ENCODE measurements at regions not wholly inside any gene's neighbourhood (a gene's known extent, or its start where the extent isn't known, plus 50 kb on each side); places are given as distances from the start of the nearest gene placed in this dataset.

DNA sequence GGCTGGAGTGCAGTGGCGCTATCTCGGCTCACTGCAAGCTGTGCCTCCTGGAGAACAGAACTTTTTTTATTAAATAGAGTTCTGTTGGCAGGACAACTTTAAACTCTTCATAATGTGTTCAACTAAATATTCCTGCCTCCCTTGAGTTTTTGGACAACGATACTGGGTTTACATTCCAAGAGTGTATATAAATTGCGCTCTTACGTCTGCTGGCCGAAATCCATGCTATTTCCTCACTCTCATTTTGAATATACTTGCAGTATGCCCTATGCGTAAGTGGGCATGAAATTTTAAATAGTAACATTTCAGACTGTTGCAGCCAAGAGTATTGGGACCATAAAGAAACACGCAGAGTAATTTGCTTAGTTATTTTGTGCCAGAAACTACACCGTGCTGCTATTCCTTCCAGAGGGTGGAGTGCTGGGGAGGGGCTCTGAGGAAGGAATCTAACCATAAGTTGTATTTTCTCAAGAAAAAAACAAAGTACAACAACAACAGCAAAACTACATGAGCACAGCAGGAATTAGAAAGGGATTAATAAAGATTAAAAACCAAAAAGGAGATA, 480.0 kb downstream of the NLGN4X start:
- intact Hi-C loops (cut with DNase I) = no loop called here
- TF ChIP-seq POLR2AphosphoS5 (IDR thresholded peaks at IDR 0.05) = no peak
- TF ChIP-seq EP300 (IDR thresholded peaks at IDR 0.05) = no peak
- TF ChIP-seq, protein P1, sequence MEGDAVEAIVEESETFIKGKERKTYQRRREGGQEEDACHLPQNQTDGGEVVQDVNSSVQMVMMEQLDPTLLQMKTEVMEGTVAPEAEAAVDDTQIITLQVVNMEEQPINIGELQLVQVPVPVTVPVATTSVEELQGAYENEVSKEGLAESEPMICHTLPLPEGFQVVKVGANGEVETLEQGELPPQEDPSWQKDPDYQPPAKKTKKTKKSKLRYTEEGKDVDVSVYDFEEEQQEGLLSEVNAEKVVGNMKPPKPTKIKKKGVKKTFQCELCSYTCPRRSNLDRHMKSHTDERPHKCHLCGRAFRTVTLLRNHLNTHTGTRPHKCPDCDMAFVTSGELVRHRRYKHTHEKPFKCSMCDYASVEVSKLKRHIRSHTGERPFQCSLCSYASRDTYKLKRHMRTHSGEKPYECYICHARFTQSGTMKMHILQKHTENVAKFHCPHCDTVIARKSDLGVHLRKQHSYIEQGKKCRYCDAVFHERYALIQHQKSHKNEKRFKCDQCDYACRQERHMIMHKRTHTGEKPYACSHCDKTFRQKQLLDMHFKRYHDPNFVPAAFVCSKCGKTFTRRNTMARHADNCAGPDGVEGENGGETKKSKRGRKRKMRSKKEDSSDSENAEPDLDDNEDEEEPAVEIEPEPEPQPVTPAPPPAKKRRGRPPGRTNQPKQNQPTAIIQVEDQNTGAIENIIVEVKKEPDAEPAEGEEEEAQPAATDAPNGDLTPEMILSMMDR (IDR thresholded peaks at IDR 0.05) = no peak
- TF ChIP-seq POLR2A (IDR thresholded peaks at IDR 0.05) = no peak
- no peak for DNase-seq
- Histone ChIP-seq H3K4me3 (no peak overlapping the region), H3K27ac (no peak overlapping the region), H3K4me1 (no peaks in the 10 kb centered on the region), H3K36me3 (no peaks in the 10 kb centered on the region), H3K9me3 (no peaks in the 10 kb centered on the region), H3K27me3 (no peaks in the 10 kb centered on the region)
- 75 to 86% methylated on average over 9 of the region's 9 CpGs for WGBS, 2 donors

DNA sequence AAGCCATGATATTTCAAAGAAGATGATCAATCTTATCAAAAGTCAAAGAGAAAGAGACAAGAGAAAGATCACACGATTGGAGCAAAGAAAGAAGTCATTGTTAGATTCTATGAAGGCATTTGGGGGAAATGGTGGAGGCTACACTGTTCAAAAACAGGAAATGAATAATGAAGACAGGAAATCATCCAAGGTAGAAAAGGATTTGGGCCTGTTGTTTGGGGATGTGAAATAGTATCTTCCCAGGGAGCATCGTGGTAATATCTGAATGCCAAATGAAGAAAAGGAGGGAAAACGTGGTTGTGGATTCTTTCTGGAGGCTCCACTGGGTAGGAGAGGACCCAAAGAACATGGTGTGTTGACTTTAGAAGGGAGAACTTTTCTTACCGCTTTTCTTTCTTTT, 482.4 kb downstream of the NLGN4X start:
- no peak for TF ChIP-seq POLR2AphosphoS5 (IDR thresholded peaks at IDR 0.05)
- TF ChIP-seq EP300 (IDR thresholded peaks at IDR 0.05) = no peak
- TF ChIP-seq, protein P1 (IDR thresholded peaks at IDR 0.05) = no peak
- no peak for TF ChIP-seq POLR2A (IDR thresholded peaks at IDR 0.05)
- Histone ChIP-seq H3K36me3 (no peaks in the 10 kb centered on the region), H3K4me3 (no peak overlapping the region), H3K9me3 (no peaks in the 10 kb centered on the region), H3K27ac (no peak overlapping the region), H3K27me3 (no peaks in the 10 kb centered on the region), H3K4me1 (no peaks in the 10 kb centered on the region)
- 61 to 73% methylated on average over 4 of the region's 4 CpGs for WGBS, 2 donors
- DNase-seq = no peak
- intact Hi-C loops (cut with DNase I) = no loop called here

DNA sequence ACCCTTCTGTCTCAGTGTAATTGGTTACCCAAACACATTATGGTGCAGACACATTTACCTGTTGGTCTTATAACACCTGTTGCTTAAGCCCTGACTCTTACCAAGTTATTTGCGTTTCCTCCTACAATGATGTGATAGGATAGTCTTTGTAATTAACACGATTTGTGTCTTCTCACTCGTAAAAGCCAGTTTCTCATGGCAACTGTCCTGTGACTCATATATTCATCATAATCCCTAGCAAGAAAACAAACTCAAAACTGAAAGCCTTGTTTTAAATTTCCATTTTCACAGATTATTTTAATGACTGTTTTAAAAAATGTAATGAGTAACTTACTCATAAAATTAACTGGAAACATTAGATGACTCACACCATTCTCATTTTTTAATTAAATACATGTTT, 495.2 kb downstream of the NLGN4X start:
- TF ChIP-seq POLR2A (IDR thresholded peaks at IDR 0.05) (no peak), POLR2AphosphoS5 (IDR thresholded peaks at IDR 0.05) (no peak), EP300 (IDR thresholded peaks at IDR 0.05) (no peak)
- TF ChIP-seq, protein P1 (IDR thresholded peaks at IDR 0.05) = no peak
- 74 to 77% methylated on average over 3 of the region's 3 CpGs for WGBS, 2 donors
- Histone ChIP-seq H3K4me1 (no peaks in the 10 kb centered on the region), H3K4me3 (no peak overlapping the region), H3K27ac (no peak overlapping the region), H3K36me3 (no peaks in the 10 kb centered on the region), H3K27me3 (no peaks in the 10 kb centered on the region), H3K9me3 (no peaks in the 10 kb centered on the region)
- DNase-seq = no peak
- intact Hi-C loops (cut with DNase I) = no loop called here

DNA sequence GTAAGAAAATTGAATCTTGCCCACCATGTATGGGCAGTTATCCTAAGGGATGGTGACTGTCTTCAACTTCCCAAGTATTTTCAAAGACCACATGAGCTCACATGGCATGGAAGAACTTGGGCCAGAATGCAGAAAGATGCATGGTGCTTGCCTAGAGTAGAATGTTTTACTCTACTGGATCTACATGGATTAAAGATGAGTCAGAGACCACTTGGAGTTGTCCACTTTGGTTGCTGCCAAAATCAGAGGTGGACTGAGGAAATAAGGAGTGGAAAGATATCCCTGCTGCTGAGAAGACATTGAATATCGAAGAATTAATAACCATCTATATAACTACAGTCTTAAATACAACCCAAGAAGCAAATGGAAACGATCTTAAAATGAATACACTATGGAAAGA, 498.1 kb downstream of the NLGN4X start:
- WGBS, 2 donors = 57 to 81% methylated on average over 2 of the region's 2 CpGs

More for the DNA sequence above, 498.1 kb downstream of the NLGN4X start:
- Histone ChIP-seq H3K4me1 (no peaks in the 10 kb centered on the region), H3K27ac (no peak overlapping the region), H3K36me3 (no peaks in the 10 kb centered on the region), H3K4me3 (no peak overlapping the region), H3K9me3 (no peaks in the 10 kb centered on the region), H3K27me3 (no peaks in the 10 kb centered on the region)
- TF ChIP-seq POLR2A (IDR thresholded peaks at IDR 0.05) = no peak
- TF ChIP-seq, protein P1 (IDR thresholded peaks at IDR 0.05) = no peak
- no peak for TF ChIP-seq EP300 (IDR thresholded peaks at IDR 0.05)
- TF ChIP-seq POLR2AphosphoS5 (IDR thresholded peaks at IDR 0.05) = no peak
- no peak for DNase-seq
- intact Hi-C loops (cut with DNase I) = no loop called here

Measured in sigmoid colon (tissue), 6 donors.